NCI-H2196 treated with DMSO at 0.1 percent for 48 hours (cell line): ENCODE measurements at regions not wholly inside any gene's neighbourhood (a gene's known extent, or its start where the extent isn't known, plus 50 kb on each side); places are given as distances from the start of the nearest gene placed in this dataset.

Experiments used
- DNase-seq: peaks from one replicate; lab custom pipeline; 2025; ENCODE audit not compliant: unreplicated experiment; lab: John Stamatoyannopoulos, UW

- DNase-seq: no peak
Measured at GRCh38 chr4:180060159-180060889, 2182.9 kb upstream of the TENM3 start.

GRCh38 chr4:180081072-180081471 lies 2162.1 kb upstream of the TENM3 start:
- no peak for DNase-seq

GRCh38 chr4:180084561-180084960 lies 2158.6 kb upstream of the TENM3 start:
- DNase-seq: no peak

- DNase-seq: no peak
Measured at GRCh38 chr4:180086480-180087190, 2156.6 kb upstream of the TENM3 start.

DNA sequence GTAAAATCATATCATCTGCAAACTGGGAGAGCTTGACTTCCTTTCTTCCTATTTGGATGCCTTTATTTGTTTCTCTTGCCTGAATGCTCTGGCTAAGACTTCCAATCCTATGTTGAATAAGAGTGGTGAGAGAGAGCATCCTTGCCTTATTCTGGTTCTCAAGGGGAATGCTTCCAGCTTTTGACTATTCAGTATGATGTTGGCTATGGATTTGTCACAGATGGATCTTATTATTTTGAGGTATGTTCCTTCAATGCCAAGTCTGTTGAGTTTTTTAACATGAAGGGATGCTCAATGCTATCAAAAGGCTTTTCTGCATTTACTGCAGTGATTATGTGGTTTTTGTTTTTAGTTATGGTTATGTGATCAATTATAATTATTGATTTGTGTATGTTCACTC lies 2144.6 kb upstream of the TENM3 start:
- no peak for DNase-seq

GRCh38 chr4:180099957-180100356 lies 2143.2 kb upstream of the TENM3 start:
- no peak for DNase-seq

GRCh38 chr4:180100433-180101344 lies 2142.5 kb upstream of the TENM3 start:
- DNase-seq: no peak

GRCh38 chr4:180101348-180102083 lies 2141.7 kb upstream of the TENM3 start:
- no peak for DNase-seq

- no peak for DNase-seq
Measured at GRCh38 chr4:180103794-180104193, 2139.4 kb upstream of the TENM3 start.

GRCh38 chr4:180105362-180105761 lies 2137.8 kb upstream of the TENM3 start:
- no peak for DNase-seq

DNA sequence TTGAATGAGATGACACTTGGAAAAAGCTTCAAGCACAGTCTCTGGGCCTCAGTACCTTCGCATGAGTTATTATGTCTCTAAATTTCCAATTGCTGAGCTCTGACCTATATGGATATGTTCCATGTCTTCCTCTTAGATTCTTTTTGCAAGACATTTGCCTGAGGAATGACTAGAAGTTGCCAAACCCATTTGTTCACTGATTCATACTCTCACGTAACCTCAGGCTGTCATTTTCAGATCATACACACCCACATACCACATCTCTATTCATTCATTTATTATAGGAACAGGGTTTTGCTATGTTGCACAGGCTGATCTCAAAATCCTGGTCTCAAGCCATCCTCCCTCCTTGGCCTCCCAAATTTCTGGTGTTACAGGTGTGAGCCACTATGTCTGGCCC lies 2137.1 kb upstream of the TENM3 start:
- DNase-seq: no peak

GRCh38 chr4:180106997-180107396 lies 2136.2 kb upstream of the TENM3 start:
- no peak for DNase-seq

- no peak for DNase-seq
Measured at GRCh38 chr4:180116840-180117239, 2126.4 kb upstream of the TENM3 start.

- no peak for DNase-seq
Measured at GRCh38 chr4:180120068-180120467, 2123.1 kb upstream of the TENM3 start.

GRCh38 chr4:180134091-180134866 lies 2108.9 kb upstream of the TENM3 start:
- DNase-seq: no peak

- DNase-seq: no peak
Measured at GRCh38 chr4:180141734-180142133, 2101.5 kb upstream of the TENM3 start.

- DNase-seq: no peak
Measured at GRCh38 chr4:180148737-180149136, 2094.5 kb upstream of the TENM3 start.

- no peak for DNase-seq
Measured at GRCh38 chr4:180150818-180151217, 2092.4 kb upstream of the TENM3 start.

GRCh38 chr4:180152831-180153230 lies 2090.4 kb upstream of the TENM3 start:
- DNase-seq: no peak

DNA sequence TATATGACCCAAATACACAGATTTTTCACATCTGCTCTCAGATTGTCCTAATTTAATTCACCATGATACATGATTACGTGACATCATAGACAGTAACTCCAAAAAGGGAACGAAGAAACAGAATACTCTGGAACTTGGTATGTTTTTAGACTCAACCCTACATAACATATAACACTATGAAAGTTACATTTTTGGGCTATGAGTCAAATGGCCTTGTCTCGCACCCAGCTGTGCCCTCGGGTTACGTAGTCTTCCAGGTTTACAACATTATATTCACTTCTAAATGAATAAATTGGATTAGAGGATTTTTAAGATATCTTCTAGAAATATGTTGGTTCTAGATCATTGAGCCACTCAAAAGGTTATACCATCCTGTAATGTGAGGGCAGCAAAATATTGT lies 2089.6 kb upstream of the TENM3 start:
- DNase-seq: no peak
